Stromal cell of bone marrow (primary cell): ENCODE measurements at regions not wholly inside any gene's neighbourhood (a gene's known extent, or its start where the extent isn't known, plus 50 kb on each side); places are given as distances from the start of the nearest gene placed in this dataset.

Source experiments
- DNase-seq: peaks from one replicate; pipeline ENCODE4 v3.0.0-alpha.2; 2012; ENCODE audit warnings: low read depth

- no peak for DNase-seq
Measured at GRCh38 chr3:41106691-41107090, 92.6 kb upstream of the CTNNB1 start.

GRCh38 chr3:41111011-41111410, 88.3 kb upstream of the CTNNB1 start:
- no peak for DNase-seq

- no peak for DNase-seq
Measured at GRCh38 chr3:41112466-41112865, 86.8 kb upstream of the CTNNB1 start.

- no peak for DNase-seq
Measured at GRCh38 chr3:41115069-41115468, 84.2 kb upstream of the CTNNB1 start.

GRCh38 chr3:41116851-41117250, 82.5 kb upstream of the CTNNB1 start:
- DNase-seq: no peak

GRCh38 chr3:41117398-41117870, 81.9 kb upstream of the CTNNB1 start:
- DNase-seq: peak; percentile 87

- no peak for DNase-seq
Measured at GRCh38 chr3:41118461-41119390, 80.6 kb upstream of the CTNNB1 start.

- DNase-seq: no peak
Measured at GRCh38 chr3:41120460-41120859, 78.8 kb upstream of the CTNNB1 start.

GRCh38 chr3:41125258-41125657, 74.0 kb upstream of the CTNNB1 start:
- no peak for DNase-seq

GRCh38 chr3:41126472-41126871, 72.8 kb upstream of the CTNNB1 start:
- no peak for DNase-seq

GRCh38 chr3:41126961-41127360, 72.3 kb upstream of the CTNNB1 start:
- no peak for DNase-seq

- DNase-seq: no peak
Measured at GRCh38 chr3:41127414-41127813, 71.9 kb upstream of the CTNNB1 start.

GRCh38 chr3:41129731-41130130, 69.6 kb upstream of the CTNNB1 start:
- no peak for DNase-seq

- DNase-seq: no peak
Measured at GRCh38 chr3:41131224-41131623, 68.1 kb upstream of the CTNNB1 start.

GRCh38 chr3:41137686-41138111, 61.6 kb upstream of the CTNNB1 start:
- no peak for DNase-seq

- DNase-seq: no peak
Measured at GRCh38 chr3:41138146-41138545, 61.2 kb upstream of the CTNNB1 start.

- no peak for DNase-seq
Measured at GRCh38 chr3:41138601-41139000, 60.7 kb upstream of the CTNNB1 start.

- no peak for DNase-seq
Measured at GRCh38 chr3:41140242-41140641, 59.1 kb upstream of the CTNNB1 start.

GRCh38 chr3:41141433-41142167, 57.7 kb upstream of the CTNNB1 start:
- no peak for DNase-seq

GRCh38 chr3:41143421-41144031, 55.8 kb upstream of the CTNNB1 start:
- no peak for DNase-seq

- DNase-seq: no peak
Measured at GRCh38 chr3:41144631-41145030, 54.7 kb upstream of the CTNNB1 start.

GRCh38 chr3:41148478-41148877, 50.8 kb upstream of the CTNNB1 start:
- no peak for DNase-seq

- no peak for DNase-seq
Measured at GRCh38 chr3:41148901-41149300, 50.4 kb upstream of the CTNNB1 start.
